MCF 10A (cell line): ENCODE measurements at regions not wholly inside any gene's neighbourhood (a gene's known extent, or its start where the extent isn't known, plus 50 kb on each side); places are given as distances from the start of the nearest gene placed in this dataset.

Experiments used
- BruUV-seq: library from RNA; stranded (reverse); fragments of 400-500 nt; replicated peaks from 2 replicates; lab custom pipeline; 2021; lab: Mats Ljungman, UMichigan
- CTCF ChIA-PET: fragments of 300-600 bp; sonication (Branson Sonifier 250); formaldehyde crosslinking; extraction: SDS; loops from one replicate; lab custom pipeline; 2021; ENCODE audit warnings: antibody characterized with exemption, inconsistent platforms; lab: Yijun Ruan, JAX
- POLR2A ChIA-PET: fragments of 300-600, 350-650 bp; sonication (Branson Sonifier 250); formaldehyde crosslinking; extraction: SDS; loops from one replicate; lab custom pipeline; 2020; ENCODE audit warnings: antibody characterized with exemption, inconsistent platforms; lab: Yijun Ruan, JAX
- DNase-seq: peaks from one replicate; pipeline ENCODE4 v3.0.0-alpha.2; 2018; ENCODE audit not compliant: unreplicated experiment
- H3K27ac Mint-ChIP-seq: one replicate; pipeline ENCODE4 v1.8.0; 2022; ENCODE audit warnings: mild to moderate bottlenecking, low read depth, mixed read lengths; ENCODE audit not compliant: unreplicated experiment
- H3K27me3 Mint-ChIP-seq: one replicate; pipeline ENCODE4 v1.8.0; 2022; ENCODE audit warnings: mixed read lengths; ENCODE audit not compliant: insufficient read depth, unreplicated experiment
- H3K36me3 Mint-ChIP-seq: one replicate; pipeline ENCODE4 v1.8.0; 2022; ENCODE audit warnings: mild to moderate bottlenecking, moderate library complexity, mixed read lengths; ENCODE audit not compliant: insufficient read depth, unreplicated experiment
- H3K4me1 Mint-ChIP-seq: one replicate; pipeline ENCODE4 v1.8.0; 2022; ENCODE audit warnings: mixed read lengths; ENCODE audit not compliant: insufficient read depth, unreplicated experiment
- H3K4me3 Mint-ChIP-seq: one replicate; pipeline ENCODE4 v1.8.0; 2022; ENCODE audit warnings: mild to moderate bottlenecking, moderate library complexity, mixed read lengths; ENCODE audit not compliant: unreplicated experiment
- H3K9me3 Mint-ChIP-seq: one replicate; pipeline ENCODE4 v1.8.0; 2022; ENCODE audit warnings: mixed read lengths; ENCODE audit not compliant: unreplicated experiment
- intact Hi-C: fragments of 100-400 bp; cut with micrococcal nuclease; formaldehyde crosslinking; loops from 2 replicates; pipeline ENCODE4 v1.14.1; 2022
- TF ChIP-seq, protein P1 (sequence below): fragments of 200-600 bp; IDR thresholded peaks from one replicate; pipeline ENCODE4 v1.8.0; 2022; ENCODE audit warnings: antibody characterized with exemption, mild to moderate bottlenecking; ENCODE audit not compliant: unreplicated experiment

DNA sequence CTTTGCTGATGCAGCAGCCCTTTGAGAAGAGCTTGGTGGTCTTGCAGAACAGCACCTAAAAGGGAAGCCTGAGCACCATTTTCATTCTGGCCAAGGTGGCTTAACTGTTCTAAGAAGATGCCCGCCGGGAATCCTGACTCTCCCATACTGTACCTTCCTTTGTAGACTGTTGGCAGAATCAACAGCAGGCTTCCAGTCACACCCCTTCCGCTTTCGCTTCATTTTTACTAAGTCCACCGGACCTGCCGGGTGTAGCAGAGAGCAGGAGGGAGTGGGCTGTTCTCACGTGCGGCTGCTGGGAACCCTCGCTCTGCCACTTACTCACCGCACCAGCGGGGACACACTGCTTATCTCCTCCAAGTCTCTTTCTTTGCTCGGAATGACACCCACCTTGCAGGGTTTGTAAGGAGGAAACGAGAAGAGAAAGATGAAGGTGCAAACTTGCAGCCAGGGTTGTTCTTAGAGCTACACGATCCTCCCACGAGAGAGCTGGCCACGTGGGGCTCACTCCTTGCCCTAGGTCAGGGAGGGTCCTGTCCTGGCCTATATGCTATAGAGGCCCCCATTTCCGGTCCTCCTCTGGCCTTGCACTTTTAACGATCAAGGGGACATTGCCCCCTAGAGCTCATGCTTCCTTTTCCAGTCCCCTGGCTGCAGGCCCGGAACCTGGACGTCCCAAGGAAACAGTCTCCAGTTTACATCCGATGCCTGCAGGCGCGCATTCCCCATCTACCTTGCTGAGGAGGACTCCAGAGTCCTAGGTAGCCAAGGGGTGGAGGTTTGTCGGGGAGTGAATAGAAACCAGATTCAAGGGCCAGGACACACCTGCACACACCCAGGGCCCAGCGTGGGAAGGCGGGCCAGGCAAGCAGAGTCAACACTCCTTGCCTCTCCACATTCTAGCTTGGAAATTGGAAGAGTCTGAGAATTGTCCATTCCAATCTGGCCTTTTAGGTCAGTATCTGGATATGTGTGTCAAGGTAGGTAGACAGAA is 453.6 kb downstream of the IRS2 start:
- Mint-ChIP-seq H3K4me1 (peaks cover 8% of the 10 kb centered on the region), H3K27ac (no peak overlapping the region), H3K9me3 (no peaks in the 10 kb centered on the region), H3K4me3 (no peak overlapping the region), H3K27me3 (no peaks in the 10 kb centered on the region), H3K36me3 (no peaks in the 10 kb centered on the region)
- no TSS peak for BruUV-seq
- TF ChIP-seq, protein P1, sequence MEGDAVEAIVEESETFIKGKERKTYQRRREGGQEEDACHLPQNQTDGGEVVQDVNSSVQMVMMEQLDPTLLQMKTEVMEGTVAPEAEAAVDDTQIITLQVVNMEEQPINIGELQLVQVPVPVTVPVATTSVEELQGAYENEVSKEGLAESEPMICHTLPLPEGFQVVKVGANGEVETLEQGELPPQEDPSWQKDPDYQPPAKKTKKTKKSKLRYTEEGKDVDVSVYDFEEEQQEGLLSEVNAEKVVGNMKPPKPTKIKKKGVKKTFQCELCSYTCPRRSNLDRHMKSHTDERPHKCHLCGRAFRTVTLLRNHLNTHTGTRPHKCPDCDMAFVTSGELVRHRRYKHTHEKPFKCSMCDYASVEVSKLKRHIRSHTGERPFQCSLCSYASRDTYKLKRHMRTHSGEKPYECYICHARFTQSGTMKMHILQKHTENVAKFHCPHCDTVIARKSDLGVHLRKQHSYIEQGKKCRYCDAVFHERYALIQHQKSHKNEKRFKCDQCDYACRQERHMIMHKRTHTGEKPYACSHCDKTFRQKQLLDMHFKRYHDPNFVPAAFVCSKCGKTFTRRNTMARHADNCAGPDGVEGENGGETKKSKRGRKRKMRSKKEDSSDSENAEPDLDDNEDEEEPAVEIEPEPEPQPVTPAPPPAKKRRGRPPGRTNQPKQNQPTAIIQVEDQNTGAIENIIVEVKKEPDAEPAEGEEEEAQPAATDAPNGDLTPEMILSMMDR = no peak
- intact Hi-C loops = no loop called here
- ChIA-PET CTCF (interaction anchor here (0.7 kb wide), 1 partner anchor 17 kb away, joined by 3 read pairs; no protein-coding TSS in a partner anchor), POLR2A (no interaction called here)
- DNase-seq = no peak

DNA sequence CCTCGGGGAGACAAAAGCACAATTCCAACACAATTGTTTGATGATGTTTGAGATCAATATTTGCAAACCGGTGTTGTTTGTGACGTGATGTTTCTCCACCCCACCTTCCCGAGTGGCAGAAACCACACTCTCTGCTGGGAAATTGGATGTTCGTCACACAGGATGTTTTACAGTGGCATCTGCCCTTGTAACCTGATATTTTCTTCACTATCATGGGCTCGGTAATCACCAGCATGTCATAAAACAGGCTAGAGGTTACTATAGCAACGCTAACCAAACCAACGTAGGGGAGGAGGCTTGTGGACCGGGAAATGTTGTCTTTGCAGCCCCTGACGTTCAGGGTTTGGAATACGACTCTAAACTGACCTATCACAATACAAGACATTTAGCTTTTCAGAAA is 454.5 kb downstream of the IRS2 start:
- Mint-ChIP-seq H3K36me3 (no peaks in the 10 kb centered on the region), H3K27me3 (no peaks in the 10 kb centered on the region)
- no peak for DNase-seq

DNA sequence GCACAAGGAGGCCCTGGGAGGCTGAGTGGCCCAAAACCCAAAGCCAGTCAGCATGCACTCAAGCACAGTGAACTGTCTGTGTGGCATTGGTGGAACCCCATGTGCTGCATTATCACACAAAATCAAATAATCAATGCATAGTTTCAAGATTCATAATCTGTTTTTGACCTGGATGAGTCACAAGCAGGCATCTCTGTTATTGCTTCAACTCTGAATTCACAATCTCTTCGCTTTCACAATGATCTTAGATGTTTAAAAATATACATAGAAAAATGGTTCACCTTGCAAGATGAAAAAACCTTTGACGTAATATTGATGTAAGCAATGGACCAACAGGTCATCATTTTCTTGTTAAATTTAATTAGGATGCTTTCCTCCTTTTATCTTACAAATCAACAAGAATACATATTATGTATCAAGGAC is 455.4 kb downstream of the IRS2 start:
- no peaks in the 10 kb centered on the region for H3K27me3 Mint-ChIP-seq
- intact Hi-C loops = no loop called here
- H3K9me3 Mint-ChIP-seq = no peaks in the 10 kb centered on the region
- BruUV-seq = no TSS peak
- POLR2A ChIA-PET = no interaction called here
- no peak overlapping the region for H3K4me3 Mint-ChIP-seq
- CTCF ChIA-PET = no interaction called here
- H3K36me3 Mint-ChIP-seq = no peaks in the 10 kb centered on the region
- no peak overlapping the region for H3K27ac Mint-ChIP-seq
- TF ChIP-seq, protein P1 = no peak
- DNase-seq = no peak
- H3K4me1 Mint-ChIP-seq = no peaks in the 10 kb centered on the region

More for the DNA sequence above, 454.5 kb downstream of the IRS2 start:
- Mint-ChIP-seq H3K4me3 (no peak overlapping the region), H3K27ac (no peak overlapping the region), H3K9me3 (no peaks in the 10 kb centered on the region), H3K4me1 (peaks cover 6% of the 10 kb centered on the region)
- intact Hi-C loops = no loop called here
- POLR2A ChIA-PET = no interaction called here
- TF ChIP-seq, protein P1 = no peak
- BruUV-seq = no TSS peak
- CTCF ChIA-PET = interaction anchor here (0.7 kb wide), 1 partner anchor 18 kb away, joined by 3 read pairs; no protein-coding TSS in a partner anchor

DNA sequence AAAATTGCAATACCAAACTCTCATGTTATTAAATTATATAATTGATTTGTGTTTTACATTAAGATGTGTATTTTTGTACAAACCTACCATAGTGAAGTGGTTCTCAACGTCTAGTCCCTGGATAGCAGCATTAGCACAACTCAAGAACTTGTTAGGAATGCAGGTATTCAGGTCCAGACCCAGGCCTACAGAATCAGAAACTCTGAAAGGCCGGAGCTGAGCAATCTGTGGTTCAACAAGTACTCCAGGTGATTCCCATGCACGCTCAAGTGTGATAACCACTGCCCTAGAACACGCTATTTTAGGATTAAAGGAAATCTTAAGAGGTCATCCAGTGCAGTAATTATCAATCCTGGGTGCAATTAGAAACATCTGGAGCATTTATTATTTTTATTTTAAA is 456.3 kb downstream of the IRS2 start:
- no TSS peak for BruUV-seq
- Mint-ChIP-seq H3K4me3 (no peak overlapping the region), H3K27ac (no peak overlapping the region), H3K9me3 (no peaks in the 10 kb centered on the region), H3K4me1 (no peaks in the 10 kb centered on the region), H3K36me3 (no peaks in the 10 kb centered on the region), H3K27me3 (no peaks in the 10 kb centered on the region)
- POLR2A ChIA-PET = no interaction called here
- DNase-seq = no peak
- CTCF ChIA-PET = no interaction called here
- TF ChIP-seq, protein P1 = no peak
- intact Hi-C loops = no loop called here
